ENCODE measurements at regions not wholly inside any gene's neighbourhood (a gene's known extent, or its start where the extent isn't known, plus 50 kb on each side); places are given as distances from the start of the nearest gene placed in this dataset.
"Not testable (repeated sequence)": the region's sequence is repeated elsewhere in the genome, so short reads cannot be mapped to it uniquely, and the experiment has no call there.

DNA sequence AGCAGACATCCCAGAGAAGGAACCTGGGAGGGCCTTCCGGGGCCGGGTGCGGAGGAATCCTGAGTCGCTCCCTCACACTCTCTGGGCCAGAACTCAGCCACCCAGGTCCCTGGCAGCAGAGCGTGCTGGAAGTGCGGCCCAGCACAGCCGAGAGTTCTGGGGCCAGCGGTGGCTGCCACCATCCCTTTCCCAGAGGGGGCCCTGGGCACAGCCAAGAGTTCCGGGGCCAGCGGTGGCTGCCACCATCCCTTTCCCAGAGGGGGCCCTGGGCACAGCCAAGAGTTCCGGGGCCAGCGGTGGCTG is 196.2 kb downstream of the NDUFA10 start:
- H2AFZ ChIP-seq; H3K36me3 ChIP-seq (ENCODE audit: insufficient read depth); H3K4me2 ChIP-seq; H4K20me1 ChIP-seq (replicated peaks; ENCODE audit: insufficient read depth); H3K4me3 Mint-ChIP-seq; H3K79me2 ChIP-seq (replicated peaks; ENCODE audit: insufficient read depth); DNase-seq (ENCODE audit: low spot score); H3K4me1 ChIP-seq (ENCODE audit: insufficient read depth); H3K9me2 ChIP-seq (ENCODE audit: insufficient read depth); H3K4me3 ChIP-seq; ATAC-seq; H3K36me3 Mint-ChIP-seq (ENCODE audit: low read depth); H3K27me3 ChIP-seq (ENCODE audit: insufficient read depth); H3F3A ChIP-seq (replicated peaks; ENCODE audit: low read depth); H3K27ac Mint-ChIP-seq; H3K27ac ChIP-seq (ENCODE audit: low read depth): not testable (repeated sequence)
- Mint-ChIP-seq H3K4me1 (peaks cover 23% of the 10 kb centered on the region), H3K9me3 (peaks cover 15% of the 10 kb centered on the region; the same call in 2 of the 3 replicates), H3K27me3 (ENCODE audit: insufficient read depth, low read depth, poor library complexity) (peaks cover 10% of the 10 kb centered on the region)

DNA sequence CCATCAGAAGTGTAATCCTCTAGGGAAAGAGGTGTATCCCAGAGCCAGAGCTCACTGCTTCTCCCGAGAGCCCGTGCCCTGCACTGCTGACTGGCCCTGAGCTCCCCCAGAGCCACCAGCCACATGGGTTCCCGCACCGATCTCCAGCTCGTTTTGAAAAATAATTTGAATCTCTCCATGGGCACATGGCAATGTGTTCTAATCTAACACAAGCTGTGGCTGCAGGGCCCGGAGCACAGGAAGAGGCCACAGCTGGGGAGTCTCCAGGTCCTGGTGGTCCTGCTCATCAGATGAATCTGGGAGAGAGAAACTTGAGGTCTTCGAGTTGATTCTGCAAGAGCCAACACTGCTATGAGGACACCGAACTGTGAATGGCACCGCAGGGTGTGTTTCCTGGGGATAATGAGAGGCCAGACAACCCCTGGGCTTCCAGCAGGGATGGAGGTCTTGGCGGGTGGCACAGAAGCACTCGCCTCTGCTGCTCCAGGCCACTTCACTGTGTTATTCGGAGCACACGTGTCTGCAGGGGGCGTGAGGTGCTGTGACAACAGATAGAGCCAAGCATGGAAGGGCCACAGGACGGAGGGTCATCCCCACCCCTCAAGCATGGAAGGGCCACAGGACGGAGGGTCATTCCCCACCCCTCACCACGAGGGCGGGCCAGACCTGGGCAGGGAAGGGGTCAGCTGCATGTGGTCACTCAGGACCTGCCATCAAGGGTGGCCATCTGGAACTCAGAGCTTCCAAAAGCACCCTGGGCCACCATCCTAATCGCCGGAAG is 196.8 kb downstream of the NDUFA10 start:
- DNase-seq (ENCODE audit: low spot score) (no peak), ATAC-seq (no peak)
- Histone ChIP-seq H2AFZ (no peak overlapping the region), H3F3A (replicated peaks; ENCODE audit: low read depth) (no peaks in the 10 kb centered on the region), H3K27ac (ENCODE audit: low read depth) (no peak overlapping the region), H3K4me3 (no peak overlapping the region), H3K4me1 (ENCODE audit: insufficient read depth) (peaks cover 4% of the 10 kb centered on the region; the same call in 1 of the 2 replicates), H4K20me1 (replicated peaks; ENCODE audit: insufficient read depth) (no peaks in the 10 kb centered on the region; the same call in 1 of the 2 replicates), H3K27me3 (ENCODE audit: insufficient read depth) (no peaks in the 10 kb centered on the region), H3K36me3 (ENCODE audit: insufficient read depth) (no peaks in the 10 kb centered on the region), H3K4me2 (no peak overlapping the region), H3K9me2 (ENCODE audit: insufficient read depth) (no peaks in the 10 kb centered on the region), H3K79me2 (replicated peaks; ENCODE audit: insufficient read depth) (no peaks in the 10 kb centered on the region)
- H3K27me3 Mint-ChIP-seq (ENCODE audit: insufficient read depth, low read depth, poor library complexity): peaks cover 10% of the 10 kb centered on the region
- TF ChIP-seq, protein P1, sequence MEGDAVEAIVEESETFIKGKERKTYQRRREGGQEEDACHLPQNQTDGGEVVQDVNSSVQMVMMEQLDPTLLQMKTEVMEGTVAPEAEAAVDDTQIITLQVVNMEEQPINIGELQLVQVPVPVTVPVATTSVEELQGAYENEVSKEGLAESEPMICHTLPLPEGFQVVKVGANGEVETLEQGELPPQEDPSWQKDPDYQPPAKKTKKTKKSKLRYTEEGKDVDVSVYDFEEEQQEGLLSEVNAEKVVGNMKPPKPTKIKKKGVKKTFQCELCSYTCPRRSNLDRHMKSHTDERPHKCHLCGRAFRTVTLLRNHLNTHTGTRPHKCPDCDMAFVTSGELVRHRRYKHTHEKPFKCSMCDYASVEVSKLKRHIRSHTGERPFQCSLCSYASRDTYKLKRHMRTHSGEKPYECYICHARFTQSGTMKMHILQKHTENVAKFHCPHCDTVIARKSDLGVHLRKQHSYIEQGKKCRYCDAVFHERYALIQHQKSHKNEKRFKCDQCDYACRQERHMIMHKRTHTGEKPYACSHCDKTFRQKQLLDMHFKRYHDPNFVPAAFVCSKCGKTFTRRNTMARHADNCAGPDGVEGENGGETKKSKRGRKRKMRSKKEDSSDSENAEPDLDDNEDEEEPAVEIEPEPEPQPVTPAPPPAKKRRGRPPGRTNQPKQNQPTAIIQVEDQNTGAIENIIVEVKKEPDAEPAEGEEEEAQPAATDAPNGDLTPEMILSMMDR (conservative IDR thresholded peaks at IDR 0.05; ENCODE audit: low read depth in 2 of 2): peak in 1 of 2 experiments; percentile 24; a peak in 2 of 4 replicates
- TF ChIP-seq, protein P2, sequence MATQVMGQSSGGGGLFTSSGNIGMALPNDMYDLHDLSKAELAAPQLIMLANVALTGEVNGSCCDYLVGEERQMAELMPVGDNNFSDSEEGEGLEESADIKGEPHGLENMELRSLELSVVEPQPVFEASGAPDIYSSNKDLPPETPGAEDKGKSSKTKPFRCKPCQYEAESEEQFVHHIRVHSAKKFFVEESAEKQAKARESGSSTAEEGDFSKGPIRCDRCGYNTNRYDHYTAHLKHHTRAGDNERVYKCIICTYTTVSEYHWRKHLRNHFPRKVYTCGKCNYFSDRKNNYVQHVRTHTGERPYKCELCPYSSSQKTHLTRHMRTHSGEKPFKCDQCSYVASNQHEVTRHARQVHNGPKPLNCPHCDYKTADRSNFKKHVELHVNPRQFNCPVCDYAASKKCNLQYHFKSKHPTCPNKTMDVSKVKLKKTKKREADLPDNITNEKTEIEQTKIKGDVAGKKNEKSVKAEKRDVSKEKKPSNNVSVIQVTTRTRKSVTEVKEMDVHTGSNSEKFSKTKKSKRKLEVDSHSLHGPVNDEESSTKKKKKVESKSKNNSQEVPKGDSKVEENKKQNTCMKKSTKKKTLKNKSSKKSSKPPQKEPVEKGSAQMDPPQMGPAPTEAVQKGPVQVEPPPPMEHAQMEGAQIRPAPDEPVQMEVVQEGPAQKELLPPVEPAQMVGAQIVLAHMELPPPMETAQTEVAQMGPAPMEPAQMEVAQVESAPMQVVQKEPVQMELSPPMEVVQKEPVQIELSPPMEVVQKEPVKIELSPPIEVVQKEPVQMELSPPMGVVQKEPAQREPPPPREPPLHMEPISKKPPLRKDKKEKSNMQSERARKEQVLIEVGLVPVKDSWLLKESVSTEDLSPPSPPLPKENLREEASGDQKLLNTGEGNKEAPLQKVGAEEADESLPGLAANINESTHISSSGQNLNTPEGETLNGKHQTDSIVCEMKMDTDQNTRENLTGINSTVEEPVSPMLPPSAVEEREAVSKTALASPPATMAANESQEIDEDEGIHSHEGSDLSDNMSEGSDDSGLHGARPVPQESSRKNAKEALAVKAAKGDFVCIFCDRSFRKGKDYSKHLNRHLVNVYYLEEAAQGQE (IDR thresholded peaks at IDR 0.05; ENCODE audit: unreplicated experiment): no peak
- no peaks in the 10 kb centered on the region for H3K36me3 Mint-ChIP-seq (ENCODE audit: low read depth)
- H3K9me3 Mint-ChIP-seq: peaks cover 15% of the 10 kb centered on the region; the same call in 2 of the 3 replicates
- peaks cover 23% of the 10 kb centered on the region for H3K4me1 Mint-ChIP-seq
- no peak overlapping the region for H3K4me3 Mint-ChIP-seq
- H3K27ac Mint-ChIP-seq: no peak overlapping the region

DNA sequence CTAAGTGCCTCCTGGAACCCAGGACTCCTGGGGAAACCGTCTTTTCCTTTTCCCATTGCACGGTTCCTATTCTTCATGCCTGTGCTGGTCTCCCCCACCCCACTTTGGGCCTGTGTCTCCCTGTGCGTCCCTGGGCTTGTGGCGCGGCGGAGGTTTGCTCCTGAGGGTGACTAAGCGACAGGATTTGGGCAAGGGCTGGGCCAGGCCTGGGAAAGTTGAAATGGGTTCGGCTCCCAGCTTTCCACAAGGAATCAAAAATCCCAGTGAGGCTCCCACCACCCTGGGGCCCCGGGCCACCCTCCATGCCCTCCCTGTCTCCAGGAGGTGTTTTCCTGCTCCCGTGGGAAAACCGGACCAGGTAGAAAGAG is 197.6 kb downstream of the NDUFA10 start:
- Histone ChIP-seq H3K9me2 (ENCODE audit: insufficient read depth) (no peaks in the 10 kb centered on the region), H2AFZ (no peak overlapping the region), H3K4me2 (no peak overlapping the region), H3K27me3 (ENCODE audit: insufficient read depth) (no peaks in the 10 kb centered on the region), H3F3A (replicated peaks; ENCODE audit: low read depth) (no peaks in the 10 kb centered on the region), H3K4me3 (no peak overlapping the region), H4K20me1 (replicated peaks; ENCODE audit: insufficient read depth) (no peaks in the 10 kb centered on the region; the same call in 1 of the 2 replicates), H3K27ac (ENCODE audit: low read depth) (no peak overlapping the region), H3K79me2 (replicated peaks; ENCODE audit: insufficient read depth) (no peaks in the 10 kb centered on the region), H3K4me1 (ENCODE audit: insufficient read depth) (peaks cover 4% of the 10 kb centered on the region; the same call in 1 of the 2 replicates), H3K36me3 (ENCODE audit: insufficient read depth) (no peaks in the 10 kb centered on the region)
- Mint-ChIP-seq H3K36me3 (ENCODE audit: low read depth) (no peaks in the 10 kb centered on the region), H3K4me3 (no peak overlapping the region), H3K27me3 (ENCODE audit: insufficient read depth, low read depth, poor library complexity) (peaks cover 15% of the 10 kb centered on the region), H3K4me1 (peaks cover 23% of the 10 kb centered on the region), H3K9me3 (peaks cover 9% of the 10 kb centered on the region; the same call in 1 of the 3 replicates), H3K27ac (no peak overlapping the region)
- DNase-seq (ENCODE audit: low spot score) (no peak), ATAC-seq (no peak)
- TF ChIP-seq ZNF331 (CRISPR knock-in tag; IDR thresholded peaks at IDR 0.05; ENCODE audit: low read depth): no peak
